ENCODE measurements at regions not wholly inside any gene's neighbourhood (a gene's known extent, or its start where the extent isn't known, plus 50 kb on each side); places are given as distances from the start of the nearest gene placed in this dataset.

- Histone ChIP-seq H3K36me3 (ENCODE audit: control insufficient read depth in 2 of 3, insufficient read depth in 3 of 3, low read length in 3 of 3) (no peaks in the 10 kb centered on the region), H3K27me3 (ENCODE audit: control insufficient read depth in 2 of 2, insufficient read depth in 2 of 2, low read length in 2 of 2) (no peaks in the 10 kb centered on the region), H3K4me1 (ENCODE audit: control insufficient read depth in 2 of 2, insufficient read depth in 2 of 2, low read length in 2 of 2) (no peaks in the 10 kb centered on the region), H3K4me3 (ENCODE audit: low read length) (no peak overlapping the region), H3K27ac (ENCODE audit: low read depth, low read length) (no peak overlapping the region), H3K9me3 (ENCODE audit: control insufficient read depth in 2 of 3, low read length in 3 of 3) (no peaks in the 10 kb centered on the region)
- Mint-ChIP-seq H3K4me3 (no peak overlapping the region), H3K27ac (peak overlapping the region in 1 of 9 donors; percentile 25), H3K27me3 (peaks cover 0 to 18% (median 7%) of the 10 kb centered on the region in 5 donors), H3K9me3 (peaks cover 0 to 10% (median 5%) of the 10 kb centered on the region in 11 donors), H3K36me3 (no peaks in the 10 kb centered on the region), H3K4me1 (no peaks in the 10 kb centered on the region)
- CTCF ChIA-PET: interaction anchor here (0.6 kb wide), 1 partner anchor 691 kb away, joined by 3 read pairs; no protein-coding TSS in a partner anchor
- intact Hi-C loops (cut with micrococcal nuclease): no loop called here
- POLR2A ChIA-PET: no interaction called here
- no peak for ATAC-seq
- no peak for DNase-seq
These were observed 317.0 kb upstream of the TMPO start for GRCh38 chr12:98198261-98198982.

- H3K9me3 Mint-ChIP-seq: peaks cover 0 to 19% (median 6%) of the 10 kb centered on the region in 11 donors
- H3K27me3 ChIP-seq (ENCODE audit: control insufficient read depth in 2 of 2, insufficient read depth in 2 of 2, low read length in 2 of 2): no peaks in the 10 kb centered on the region
- H3K27me3 Mint-ChIP-seq: peaks cover 0 to 9% (median 3%) of the 10 kb centered on the region in 5 donors
- H3K27ac ChIP-seq (ENCODE audit: low read depth, low read length): no peak overlapping the region
- intact Hi-C loops (cut with micrococcal nuclease): no loop called here
- POLR2A ChIA-PET: no interaction called here
- H3K4me1 ChIP-seq (ENCODE audit: control insufficient read depth in 2 of 2, insufficient read depth in 2 of 2, low read length in 2 of 2): no peaks in the 10 kb centered on the region
- CTCF ChIA-PET: no interaction called here
- DNase-seq: no peak
- H3K4me3 Mint-ChIP-seq: no peak overlapping the region
- peaks cover 0 to 3% (median 0%) of the 10 kb centered on the region in 7 donors for H3K4me1 Mint-ChIP-seq
- H3K9me3 ChIP-seq (ENCODE audit: control insufficient read depth in 2 of 3, low read length in 3 of 3): no peaks in the 10 kb centered on the region
- ATAC-seq: no peak
- no peaks in the 10 kb centered on the region for H3K36me3 ChIP-seq (ENCODE audit: control insufficient read depth in 2 of 3, insufficient read depth in 3 of 3, low read length in 3 of 3)
- no peak overlapping the region for H3K27ac Mint-ChIP-seq
- no peaks in the 10 kb centered on the region for H3K36me3 Mint-ChIP-seq
- no peak overlapping the region for H3K4me3 ChIP-seq (ENCODE audit: low read length)
These were observed 306.6 kb upstream of the TMPO start for GRCh38 chr12:98208816-98209215.

GRCh38 chr12:98211909-98212695, 303.3 kb upstream of the TMPO start:
- no peak overlapping the region for H3K27ac ChIP-seq (ENCODE audit: low read depth, low read length)
- Mint-ChIP-seq H3K4me1 (peaks cover 0 to 3% (median 0%) of the 10 kb centered on the region in 7 donors), H3K9me3 (peaks cover 0 to 9% (median 2%) of the 10 kb centered on the region in 11 donors), H3K27me3 (peaks cover 0 to 17% (median 8%) of the 10 kb centered on the region in 5 donors), H3K27ac (no peak overlapping the region), H3K4me3 (no peak overlapping the region), H3K36me3 (no peaks in the 10 kb centered on the region)
- no peak overlapping the region for H3K4me3 ChIP-seq (ENCODE audit: low read length)
- no peaks in the 10 kb centered on the region for H3K36me3 ChIP-seq (ENCODE audit: control insufficient read depth in 2 of 3, insufficient read depth in 3 of 3, low read length in 3 of 3)
- peaks cover 0 to 3% (median 0%) of the 10 kb centered on the region in 3 experiments for H3K9me3 ChIP-seq (ENCODE audit: control insufficient read depth in 2 of 3, low read length in 3 of 3)
- H3K27me3 ChIP-seq (ENCODE audit: control insufficient read depth in 2 of 2, insufficient read depth in 2 of 2, low read length in 2 of 2): no peaks in the 10 kb centered on the region
- no peak for ATAC-seq
- CTCF ChIA-PET: no interaction called here
- DNase-seq: no peak
- intact Hi-C loops (cut with micrococcal nuclease): no loop called here
- POLR2A ChIA-PET: no interaction called here
- no peaks in the 10 kb centered on the region for H3K4me1 ChIP-seq (ENCODE audit: control insufficient read depth in 2 of 2, insufficient read depth in 2 of 2, low read length in 2 of 2)

- no peak overlapping the region for H3K4me3 ChIP-seq (ENCODE audit: low read length)
- ChIA-PET POLR2A (no interaction called here), CTCF (no interaction called here)
- no peak for ATAC-seq
- H3K27me3 ChIP-seq (ENCODE audit: control insufficient read depth in 2 of 2, insufficient read depth in 2 of 2, low read length in 2 of 2): no peaks in the 10 kb centered on the region
- Mint-ChIP-seq H3K36me3 (no peaks in the 10 kb centered on the region), H3K9me3 (peaks cover 0 to 9% (median 0%) of the 10 kb centered on the region in 11 donors), H3K4me1 (peaks cover 0 to 3% (median 0%) of the 10 kb centered on the region in 7 donors), H3K27ac (no peak overlapping the region), H3K4me3 (no peak overlapping the region), H3K27me3 (peaks cover 0 to 17% (median 8%) of the 10 kb centered on the region in 5 donors)
- H3K27ac ChIP-seq (ENCODE audit: low read depth, low read length): no peak overlapping the region
- H3K4me1 ChIP-seq (ENCODE audit: control insufficient read depth in 2 of 2, insufficient read depth in 2 of 2, low read length in 2 of 2): no peaks in the 10 kb centered on the region
- no peaks in the 10 kb centered on the region for H3K36me3 ChIP-seq (ENCODE audit: control insufficient read depth in 2 of 3, insufficient read depth in 3 of 3, low read length in 3 of 3)
- peaks cover 0 to 3% (median 0%) of the 10 kb centered on the region in 3 experiments for H3K9me3 ChIP-seq (ENCODE audit: control insufficient read depth in 2 of 3, low read length in 3 of 3)
- DNase-seq: no peak
- intact Hi-C loops (cut with micrococcal nuclease): no loop called here
These were observed 301.8 kb upstream of the TMPO start for GRCh38 chr12:98213556-98213955.

GRCh38 chr12:98217257-98217656, 298.1 kb upstream of the TMPO start:
- Histone ChIP-seq H3K4me3 (ENCODE audit: low read length) (no peak overlapping the region), H3K36me3 (ENCODE audit: control insufficient read depth in 2 of 3, insufficient read depth in 3 of 3, low read length in 3 of 3) (no peaks in the 10 kb centered on the region), H3K9me3 (ENCODE audit: control insufficient read depth in 2 of 3, low read length in 3 of 3) (peaks cover 0 to 3% (median 0%) of the 10 kb centered on the region in 3 experiments), H3K27ac (ENCODE audit: low read depth, low read length) (no peak overlapping the region), H3K27me3 (ENCODE audit: control insufficient read depth in 2 of 2, insufficient read depth in 2 of 2, low read length in 2 of 2) (no peaks in the 10 kb centered on the region), H3K4me1 (ENCODE audit: control insufficient read depth in 2 of 2, insufficient read depth in 2 of 2, low read length in 2 of 2) (no peaks in the 10 kb centered on the region)
- Mint-ChIP-seq H3K9me3 (peaks cover 0 to 9% (median 0%) of the 10 kb centered on the region in 11 donors), H3K4me3 (no peak overlapping the region), H3K36me3 (no peaks in the 10 kb centered on the region), H3K27ac (no peak overlapping the region), H3K27me3 (peaks cover 5 to 34% (median 13%) of the 10 kb centered on the region in 5 donors), H3K4me1 (no peaks in the 10 kb centered on the region)
- intact Hi-C loops (cut with micrococcal nuclease): no loop called here
- ChIA-PET CTCF (no interaction called here), POLR2A (no interaction called here)
- ATAC-seq (no peak), DNase-seq (no peak)

- CTCF ChIA-PET: no interaction called here
These were observed 294.8 kb upstream of the TMPO start for GRCh38 chr12:98220636-98221035.

More at GRCh38 chr12:98220636-98221035, 294.8 kb upstream of the TMPO start:
- Mint-ChIP-seq H3K27ac (no peak overlapping the region), H3K4me3 (no peak overlapping the region), H3K4me1 (no peaks in the 10 kb centered on the region), H3K27me3 (peaks cover 7 to 50% (median 20%) of the 10 kb centered on the region in 5 donors), H3K36me3 (no peaks in the 10 kb centered on the region), H3K9me3 (peaks cover 0 to 6% (median 0%) of the 10 kb centered on the region in 11 donors)
- Histone ChIP-seq H3K4me3 (ENCODE audit: low read length) (no peak overlapping the region), H3K4me1 (ENCODE audit: control insufficient read depth in 2 of 2, insufficient read depth in 2 of 2, low read length in 2 of 2) (no peaks in the 10 kb centered on the region), H3K27ac (ENCODE audit: low read depth, low read length) (no peak overlapping the region), H3K36me3 (ENCODE audit: control insufficient read depth in 2 of 3, insufficient read depth in 3 of 3, low read length in 3 of 3) (no peaks in the 10 kb centered on the region), H3K27me3 (ENCODE audit: control insufficient read depth in 2 of 2, insufficient read depth in 2 of 2, low read length in 2 of 2) (no peaks in the 10 kb centered on the region), H3K9me3 (ENCODE audit: control insufficient read depth in 2 of 3, low read length in 3 of 3) (no peaks in the 10 kb centered on the region)
- intact Hi-C loops (cut with micrococcal nuclease): no loop called here
- no peak for ATAC-seq
- DNase-seq: no peak
- POLR2A ChIA-PET: no interaction called here
